ENCODE measurements at regions not wholly inside any gene's neighbourhood (a gene's known extent, or its start where the extent isn't known, plus 50 kb on each side); places are given as distances from the start of the nearest gene placed in this dataset.
"Not testable (repeated sequence)": the region's sequence is repeated elsewhere in the genome, so short reads cannot be mapped to it uniquely, and the experiment has no call there.

- H3K4me1 Mint-ChIP-seq (ENCODE audit: low read depth, unreplicated experiment): no peaks in the 10 kb centered on the region
- no peak overlapping the region for H3K27ac Mint-ChIP-seq (ENCODE audit: unreplicated experiment)
- H3K4me1 ChIP-seq: no peaks in the 10 kb centered on the region
- no TSS peak for BruUV-seq (replicated peaks)
- H3K27me3 ChIP-seq (replicated peaks; ENCODE audit: control insufficient read depth, insufficient read depth, low read length): no peaks in the 10 kb centered on the region
- intact Hi-C loops (cut with micrococcal nuclease; ENCODE audit: unreplicated experiment): no loop called here
- H3K9me3 Mint-ChIP-seq (ENCODE audit: unreplicated experiment): no peaks in the 10 kb centered on the region
- H3K36me3 ChIP-seq (ENCODE audit: control insufficient read depth, insufficient read depth, low read length): no peaks in the 10 kb centered on the region
- peaks cover 26% of the 10 kb centered on the region for H3K27me3 Mint-ChIP-seq (ENCODE audit: insufficient read depth, unreplicated experiment)
- H3K4me3 Mint-ChIP-seq (ENCODE audit: unreplicated experiment): no peak overlapping the region
- H3K4me3 ChIP-seq (ENCODE audit: low read depth, low read length): no peak overlapping the region
- DNase-seq: no peak
- H3K36me3 Mint-ChIP-seq (ENCODE audit: insufficient read depth, unreplicated experiment): no peaks in the 10 kb centered on the region
- H3K9me3 ChIP-seq: no peaks in the 10 kb centered on the region
- TF ChIP-seq CTCF (IDR thresholded peaks at IDR 0.05; ENCODE audit: insufficient read depth in 1 of 2, low read depth in 1 of 2, low read length in 1 of 2, severe bottlenecking in 1 of 2, unreplicated experiment in 1 of 2): no peak
- ChIA-PET POLR2A (no interaction called here), CTCF (no interaction called here)
These were observed 1098.8 kb downstream of the TMEM121 start for GRCh38 chr14:106625186-106625585.

DNA sequence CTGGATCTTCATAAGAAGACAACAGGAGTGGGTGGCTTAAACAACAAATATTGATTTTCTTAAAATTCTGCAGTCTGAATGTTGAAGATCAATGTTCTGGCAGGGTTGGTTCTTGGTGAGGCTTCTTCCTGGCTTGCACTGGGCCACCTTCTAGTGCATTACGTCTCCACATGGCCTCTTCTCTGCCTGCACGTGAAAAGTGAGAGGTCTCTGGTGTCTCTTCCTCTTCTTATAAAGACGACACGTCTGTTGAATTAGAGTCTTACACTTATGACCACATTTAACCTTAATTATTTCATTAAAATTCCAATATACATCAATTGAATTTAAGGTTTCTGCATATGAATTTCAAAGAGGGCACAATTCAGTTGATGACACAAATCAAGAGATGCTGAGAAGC, 1100.1 kb downstream of the TMEM121 start:
- H3K27me3 ChIP-seq (replicated peaks; ENCODE audit: control insufficient read depth, insufficient read depth, low read length); H3K27ac Mint-ChIP-seq (ENCODE audit: unreplicated experiment); H3K4me1 Mint-ChIP-seq (ENCODE audit: low read depth, unreplicated experiment); H3K36me3 Mint-ChIP-seq (ENCODE audit: insufficient read depth, unreplicated experiment); BruUV-seq (replicated peaks); H3K36me3 ChIP-seq (ENCODE audit: control insufficient read depth, insufficient read depth, low read length); H3K4me3 Mint-ChIP-seq (ENCODE audit: unreplicated experiment); DNase-seq; H3K9me3 Mint-ChIP-seq (ENCODE audit: unreplicated experiment); H3K9me3 ChIP-seq; intact Hi-C loops (cut with micrococcal nuclease; ENCODE audit: unreplicated experiment); POLR2A ChIA-PET; H3K4me3 ChIP-seq (ENCODE audit: low read depth, low read length); H3K4me1 ChIP-seq: not testable (repeated sequence)
- CTCF ChIA-PET: interaction anchor here (0.7 kb wide), 1 partner anchor 8 kb away, joined by 3 read pairs; no protein-coding TSS in a partner anchor
- peaks cover 21% of the 10 kb centered on the region for H3K27me3 Mint-ChIP-seq (ENCODE audit: insufficient read depth, unreplicated experiment)

- intact Hi-C loops (cut with micrococcal nuclease; ENCODE audit: unreplicated experiment); H3K9me3 Mint-ChIP-seq (ENCODE audit: unreplicated experiment); H3K4me3 Mint-ChIP-seq (ENCODE audit: unreplicated experiment); BruUV-seq (replicated peaks); POLR2A ChIA-PET; H3K4me3 ChIP-seq (ENCODE audit: low read depth, low read length); H3K36me3 Mint-ChIP-seq (ENCODE audit: insufficient read depth, unreplicated experiment); H3K27ac Mint-ChIP-seq (ENCODE audit: unreplicated experiment); H3K36me3 ChIP-seq (ENCODE audit: control insufficient read depth, insufficient read depth, low read length); H3K4me1 ChIP-seq; H3K27me3 ChIP-seq (replicated peaks; ENCODE audit: control insufficient read depth, insufficient read depth, low read length); H3K9me3 ChIP-seq; H3K4me1 Mint-ChIP-seq (ENCODE audit: low read depth, unreplicated experiment): not testable (repeated sequence)
- CTCF ChIA-PET: interaction anchor here (0.7 kb wide), 1 partner anchor 8 kb away, joined by 3 read pairs; no protein-coding TSS in a partner anchor
- DNase-seq: peak; percentile 37 to 65
- peaks cover 21% of the 10 kb centered on the region for H3K27me3 Mint-ChIP-seq (ENCODE audit: insufficient read depth, unreplicated experiment)
- peak; percentile 62 to 71 for TF ChIP-seq CTCF (IDR thresholded peaks at IDR 0.05; ENCODE audit: insufficient read depth in 1 of 2, low read depth in 1 of 2, low read length in 1 of 2, severe bottlenecking in 1 of 2, unreplicated experiment in 1 of 2)
These were observed 1100.7 kb downstream of the TMEM121 start for GRCh38 chr14:106626942-106627588.

GRCh38 chr14:106631879-106632278, 1105.5 kb downstream of the TMEM121 start:
- intact Hi-C loops (cut with micrococcal nuclease; ENCODE audit: unreplicated experiment): no loop called here
- H3K27me3 ChIP-seq (replicated peaks; ENCODE audit: control insufficient read depth, insufficient read depth, low read length): no peaks in the 10 kb centered on the region
- Mint-ChIP-seq H3K9me3 (ENCODE audit: unreplicated experiment) (no peaks in the 10 kb centered on the region), H3K27ac (ENCODE audit: unreplicated experiment) (no peak overlapping the region), H3K4me1 (ENCODE audit: low read depth, unreplicated experiment) (no peaks in the 10 kb centered on the region), H3K36me3 (ENCODE audit: insufficient read depth, unreplicated experiment) (no peaks in the 10 kb centered on the region), H3K27me3 (ENCODE audit: insufficient read depth, unreplicated experiment) (peaks cover 5% of the 10 kb centered on the region), H3K4me3 (ENCODE audit: unreplicated experiment) (no peak overlapping the region)
- H3K4me3 ChIP-seq (ENCODE audit: low read depth, low read length): no peak overlapping the region
- POLR2A ChIA-PET: no interaction called here
- H3K36me3 ChIP-seq (ENCODE audit: control insufficient read depth, insufficient read depth, low read length): no peaks in the 10 kb centered on the region
- CTCF ChIA-PET: no interaction called here
- no peaks in the 10 kb centered on the region for H3K9me3 ChIP-seq
- no peak for DNase-seq
- H3K4me1 ChIP-seq: no peaks in the 10 kb centered on the region
- TF ChIP-seq CTCF (IDR thresholded peaks at IDR 0.05; ENCODE audit: insufficient read depth in 1 of 2, low read depth in 1 of 2, low read length in 1 of 2, severe bottlenecking in 1 of 2, unreplicated experiment in 1 of 2): no peak
- BruUV-seq (replicated peaks): no TSS peak
